Uterus (tissue), 2 donors: ENCODE measurements at regions not wholly inside any gene's neighbourhood (a gene's known extent, or its start where the extent isn't known, plus 50 kb on each side); places are given as distances from the start of the nearest gene placed in this dataset.
"Not testable (repeated sequence)": the region's sequence is repeated elsewhere in the genome, so short reads cannot be mapped to it uniquely, and the experiment has no call there.

ENCODE experiments used
- CTCF ChIP-seq, 4 experiments: fragments of 200-600 bp in 2 of 4; fragments of 450-650 bp in 2 of 4; sonication (generic) in 2 of 4; IDR thresholded peaks; one replicate each; pipeline ENCODE4 v1.5.1; 2016 to 2019; ENCODE audit warnings: antibody characterized with exemption in 4 of 4, mild to moderate bottlenecking in 2 of 4, moderate library complexity in 1 of 4
- POLR2A ChIP-seq, 2 donors: fragments of 450-650 bp; IDR thresholded peaks; one replicate each; pipeline ENCODE4 v1.6.1; 2016; ENCODE audit warnings: antibody characterized with exemption in 2 of 2, mild to moderate bottlenecking in 1 of 2, moderate library complexity in 1 of 2

DNA sequence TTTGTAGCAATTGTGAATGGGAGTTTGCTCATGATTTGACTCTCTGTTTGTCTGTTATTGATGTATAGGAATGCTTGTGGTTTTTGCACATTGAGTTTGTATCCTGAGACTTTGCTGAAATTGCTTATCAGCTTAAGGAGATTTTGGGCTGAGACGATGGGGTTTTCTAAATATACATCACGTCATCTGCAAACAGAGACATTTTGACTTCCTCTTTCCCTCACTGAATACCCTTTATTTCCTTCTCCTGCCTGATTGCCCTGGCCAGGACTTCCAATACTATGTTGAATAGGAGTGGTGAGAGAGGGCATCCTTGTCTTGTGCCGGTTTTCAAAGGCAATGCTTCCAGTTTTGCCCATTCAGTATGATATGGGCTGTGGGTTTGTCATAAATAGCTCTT, 96.6 kb downstream of the EBLN1 start:
- TF ChIP-seq POLR2A, CTCF (IDR thresholded peaks at IDR 0.05): not testable (repeated sequence)
